Testis (tissue), 2 donors: ENCODE measurements at regions not wholly inside any gene's neighbourhood (a gene's known extent, or its start where the extent isn't known, plus 50 kb on each side); places are given as distances from the start of the nearest gene placed in this dataset.

Experiments
- POLR2A ChIP-seq: fragments of 450-650 bp; IDR thresholded peaks from one replicate; pipeline ENCODE4 v1.6.1; 2017; ENCODE audit warnings: antibody characterized with exemption, mild to moderate bottlenecking, moderate library complexity
- TF ChIP-seq, protein P1 (sequence below), 3 experiments: fragments of 450-650 bp in 2 of 3; fragments of 200-600 bp in 1 of 3; sonication (generic) in 1 of 3; IDR thresholded peaks; one replicate each; pipeline ENCODE4 v1.5.1; 2016 to 2019; ENCODE audit warnings: antibody characterized with exemption in 3 of 3, mild to moderate bottlenecking in 2 of 3, moderate library complexity in 1 of 3

DNA sequence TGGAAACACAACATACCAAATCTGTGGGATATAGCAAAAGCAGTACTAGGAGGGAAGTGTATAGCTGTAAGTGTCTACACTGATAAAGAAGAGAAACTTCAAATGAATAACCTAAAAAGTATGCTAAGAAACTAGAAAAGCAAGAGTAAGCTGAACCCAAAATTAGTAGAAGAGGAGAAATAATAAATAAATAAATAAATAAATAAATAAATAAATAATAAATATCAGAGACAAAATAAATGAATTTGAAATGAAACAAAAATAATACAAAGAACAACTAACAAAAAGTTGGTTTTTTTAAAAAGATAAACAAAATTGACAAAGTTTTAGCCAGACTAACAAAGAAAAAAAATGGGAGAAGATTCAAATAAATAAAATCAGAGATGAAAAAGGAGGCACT, 72.7 kb upstream of the TSPAN8 start:
- TF ChIP-seq, protein P1, sequence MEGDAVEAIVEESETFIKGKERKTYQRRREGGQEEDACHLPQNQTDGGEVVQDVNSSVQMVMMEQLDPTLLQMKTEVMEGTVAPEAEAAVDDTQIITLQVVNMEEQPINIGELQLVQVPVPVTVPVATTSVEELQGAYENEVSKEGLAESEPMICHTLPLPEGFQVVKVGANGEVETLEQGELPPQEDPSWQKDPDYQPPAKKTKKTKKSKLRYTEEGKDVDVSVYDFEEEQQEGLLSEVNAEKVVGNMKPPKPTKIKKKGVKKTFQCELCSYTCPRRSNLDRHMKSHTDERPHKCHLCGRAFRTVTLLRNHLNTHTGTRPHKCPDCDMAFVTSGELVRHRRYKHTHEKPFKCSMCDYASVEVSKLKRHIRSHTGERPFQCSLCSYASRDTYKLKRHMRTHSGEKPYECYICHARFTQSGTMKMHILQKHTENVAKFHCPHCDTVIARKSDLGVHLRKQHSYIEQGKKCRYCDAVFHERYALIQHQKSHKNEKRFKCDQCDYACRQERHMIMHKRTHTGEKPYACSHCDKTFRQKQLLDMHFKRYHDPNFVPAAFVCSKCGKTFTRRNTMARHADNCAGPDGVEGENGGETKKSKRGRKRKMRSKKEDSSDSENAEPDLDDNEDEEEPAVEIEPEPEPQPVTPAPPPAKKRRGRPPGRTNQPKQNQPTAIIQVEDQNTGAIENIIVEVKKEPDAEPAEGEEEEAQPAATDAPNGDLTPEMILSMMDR (IDR thresholded peaks at IDR 0.05) = no peak
- TF ChIP-seq POLR2A = no peak
